GM23338 (cell line): ENCODE measurements at regions not wholly inside any gene's neighbourhood (a gene's known extent, or its start where the extent isn't known, plus 50 kb on each side); places are given as distances from the start of the nearest gene placed in this dataset.

ENCODE experiments used
- ATAC-seq: fragments of 200-7000 bp; cut with Tn5 transposase; 3 replicates; pipeline ENCODE4 v1.9.1; 2020
- DNase-seq: peaks from one replicate; pipeline ENCODE4 v3.0.0-alpha.2; 2015; ENCODE audit warnings: low spot score
- H2AFZ ChIP-seq: fragments of 200-600 bp; sonication (generic); 2 replicates; pipeline ENCODE4 v1.8.0; 2016; ENCODE audit warnings: antibody characterized with exemption, mild to moderate bottlenecking, moderate library complexity
- H3F3A ChIP-seq: fragments of 200-600 bp; sonication (generic); replicated peaks from 2 replicates; pipeline ENCODE4 v1.8.0; 2017; ENCODE audit warnings: antibody characterized with exemption, mixed run types, low read depth
- H3K27ac ChIP-seq: fragments of 200-600 bp; sonication (generic); 2 replicates; pipeline ENCODE4 v1.6.1; 2016; ENCODE audit warnings: low read depth
- H3K27me3 ChIP-seq: fragments of 200-600 bp; sonication (generic); 2 replicates; pipeline ENCODE4 v1.8.0; 2016; ENCODE audit warnings: mild to moderate bottlenecking, mixed run types, moderate library complexity; ENCODE audit not compliant: insufficient read depth
- H3K36me3 ChIP-seq: fragments of 200-600 bp; sonication (generic); 2 replicates; pipeline ENCODE4 v1.8.0; 2016; ENCODE audit warnings: mild to moderate bottlenecking; ENCODE audit not compliant: insufficient read depth
- H3K4me1 ChIP-seq: fragments of 200-600 bp; sonication (generic); 2 replicates; pipeline ENCODE4 v1.8.0; 2016; ENCODE audit warnings: mild to moderate bottlenecking, moderate library complexity; ENCODE audit not compliant: insufficient read depth
- H3K4me2 ChIP-seq: fragments of 200-600 bp; sonication (generic); 2 replicates; pipeline ENCODE4 v1.7.1; 2017; ENCODE audit warnings: mixed run types
- H3K4me3 ChIP-seq: fragments of 200-600 bp; sonication (generic); 2 replicates; pipeline ENCODE4 v1.6.1; 2016; ENCODE audit warnings: mixed run types
- H3K79me2 ChIP-seq: fragments of 200-600 bp; sonication (generic); replicated peaks from 2 replicates; pipeline ENCODE4 v1.8.0; 2017; ENCODE audit warnings: mild to moderate bottlenecking; ENCODE audit not compliant: insufficient read depth
- H3K9me2 ChIP-seq: fragments of 200-600 bp; sonication (generic); 2 replicates; pipeline ENCODE4 v1.8.0; 2017; ENCODE audit not compliant: insufficient read depth
- H4K20me1 ChIP-seq: fragments of 200-600 bp; sonication (generic); replicated peaks from 2 replicates; pipeline ENCODE4 v1.8.0; 2017; ENCODE audit warnings: mild to moderate bottlenecking; ENCODE audit not compliant: insufficient read depth
- H3K27ac Mint-ChIP-seq: 2 replicates; pipeline ENCODE4 v1.8.0; 2020; ENCODE audit warnings: inconsistent platforms, mild to moderate bottlenecking, moderate library complexity, mixed read lengths
- H3K27me3 Mint-ChIP-seq: 3 replicates; pipeline ENCODE4 v1.8.0; 2022; ENCODE audit warnings: low read depth, mild to moderate bottlenecking, moderate library complexity, mixed read lengths, inconsistent platforms; ENCODE audit not compliant: insufficient read depth, poor library complexity
- H3K36me3 Mint-ChIP-seq: 3 replicates; pipeline ENCODE4 v1.8.0; 2021; ENCODE audit warnings: low read depth, mild to moderate bottlenecking, inconsistent platforms, moderate library complexity, mixed read lengths
- H3K4me1 Mint-ChIP-seq: 3 replicates; pipeline ENCODE4 v1.8.0; 2020; ENCODE audit warnings: mild to moderate bottlenecking, inconsistent platforms, mixed read lengths
- H3K4me3 Mint-ChIP-seq: 3 replicates; pipeline ENCODE4 v1.8.0; 2021; ENCODE audit warnings: moderate library complexity, mild to moderate bottlenecking, inconsistent platforms, mixed read lengths
- H3K9me3 Mint-ChIP-seq: 3 replicates; pipeline ENCODE4 v1.8.0; 2020; ENCODE audit warnings: moderate library complexity, mild to moderate bottlenecking, inconsistent platforms, mixed read lengths
- CREB1 ChIP-seq: fragments of 250-450 bp; sonication (Bioruptor Pico); IDR thresholded peaks from 2 replicates; pipeline ENCODE4 v1.5.0; 2020; ENCODE audit warnings: low read depth, mild to moderate bottlenecking, moderate library complexity
- ETS1 ChIP-seq: IDR thresholded peaks from 2 replicates; pipeline ENCODE4 v1.6.1; 2016; ENCODE audit warnings: antibody characterized with exemption
- EZH2phosphoT487 ChIP-seq: fragments of 200-600 bp; sonication (generic); IDR thresholded peaks from one replicate; pipeline ENCODE4 v1.8.1; 2018; ENCODE audit warnings: antibody characterized with exemption; ENCODE audit not compliant: unreplicated experiment
- NANOG ChIP-seq: IDR thresholded peaks from 2 replicates; pipeline ENCODE4 v1.6.1; 2016; ENCODE audit warnings: antibody characterized with exemption, borderline replicate concordance
- REST ChIP-seq: IDR thresholded peaks from one replicate; pipeline ENCODE4 v1.6.1; 2018; ENCODE audit warnings: antibody characterized with exemption; ENCODE audit not compliant: unreplicated experiment
- STAT1 ChIP-seq: IDR thresholded peaks from one replicate; pipeline ENCODE4 v1.6.1; 2016; ENCODE audit warnings: antibody characterized with exemption; ENCODE audit not compliant: unreplicated experiment
- ZNF462 ChIP-seq: fragments of 250-450 bp; sonication (Bioruptor Pico); IDR thresholded peaks from 2 replicates; pipeline ENCODE4 v1.5.0; 2020; ENCODE audit warnings: mild to moderate bottlenecking, moderate library complexity

GRCh38 chr1:80531182-80531581 is 1269.6 kb upstream of the ADGRL2 start:
- Histone ChIP-seq H2AFZ (no peak overlapping the region), H3K4me1 (peaks cover 44% of the 10 kb centered on the region), H3K4me2 (no peak overlapping the region), H3K4me3 (no peak overlapping the region), H3K27me3 (no peaks in the 10 kb centered on the region), H3F3A (no peaks in the 10 kb centered on the region), H3K27ac (no peak overlapping the region), H3K79me2 (no peaks in the 10 kb centered on the region), H3K9me2 (no peaks in the 10 kb centered on the region), H4K20me1 (no peaks in the 10 kb centered on the region), H3K36me3 (no peaks in the 10 kb centered on the region)
- Mint-ChIP-seq H3K4me1 (peaks cover 36% of the 10 kb centered on the region), H3K36me3 (no peaks in the 10 kb centered on the region), H3K27me3 (no peaks in the 10 kb centered on the region), H3K27ac (peak overlapping the region; percentile 69), H3K4me3 (no peak overlapping the region), H3K9me3 (no peaks in the 10 kb centered on the region)
- TF ChIP-seq CREB1 (CRISPR knock-in tag) (no peak), NANOG (no peak), REST (no peak), ZNF462 (CRISPR knock-in tag) (no peak), EZH2phosphoT487 (no peak), ETS1 (no peak), STAT1 (no peak)
- ATAC-seq (no peak), DNase-seq (no peak)
